Loucy (cell line): ENCODE measurements at regions not wholly inside any gene's neighbourhood (a gene's known extent, or its start where the extent isn't known, plus 50 kb on each side); places are given as distances from the start of the nearest gene placed in this dataset.

Source experiments
- CTCF ChIP-seq: fragments of 200-600 bp; sonication (generic); conservative IDR thresholded peaks from 2 replicates; pipeline ENCODE4 v1.5.1; 2014; ENCODE audit warnings: mild to moderate bottlenecking, antibody characterized with exemption, low read length
- EZH2phosphoT487 ChIP-seq: fragments of 200-600 bp; IDR thresholded peaks from 2 replicates; pipeline ENCODE4 v1.6.1; 2018; ENCODE audit warnings: antibody characterized with exemption, mild to moderate bottlenecking, moderate library complexity, borderline replicate concordance

- TF ChIP-seq CTCF (no peak), EZH2phosphoT487 (no peak)
Measured at GRCh38 chr5:118040496-118040895, 947.9 kb downstream of the DTWD2 start.
